ENCODE measurements at regions not wholly inside any gene's neighbourhood (a gene's known extent, or its start where the extent isn't known, plus 50 kb on each side); places are given as distances from the start of the nearest gene placed in this dataset.
A peak's percentile ranks its signal among the peaks of the same experiment; 100 is the strongest.

DNA sequence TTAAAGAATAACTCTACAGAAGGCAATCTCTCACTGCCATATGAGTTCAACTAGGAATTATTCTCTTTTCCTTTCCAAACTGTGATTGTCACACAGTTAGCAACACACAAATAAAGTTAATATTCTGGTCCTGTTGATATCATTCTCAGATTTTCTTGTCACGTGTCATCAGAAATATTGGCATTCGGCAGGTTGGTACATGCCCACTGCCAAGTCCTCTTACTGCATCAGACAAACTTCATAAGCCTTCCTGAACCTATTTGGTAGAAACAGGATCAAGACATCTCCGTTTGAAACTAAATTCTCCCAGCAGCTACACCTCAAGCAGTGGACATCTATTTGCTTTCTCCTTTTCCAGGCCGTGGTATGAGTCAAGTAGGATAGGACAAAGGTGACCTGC lies 177.9 kb upstream of the SOX2 start:
- no peaks in the 10 kb centered on the region for H3K36me3 ChIP-seq (ENCODE audit: insufficient read depth)
- H3K36me3 Mint-ChIP-seq (ENCODE audit: low read depth): no peaks in the 10 kb centered on the region

More for the DNA sequence above, 177.9 kb upstream of the SOX2 start:
- no peaks in the 10 kb centered on the region for H4K20me1 ChIP-seq (replicated peaks; ENCODE audit: insufficient read depth)
- no peak overlapping the region for H3K4me3 ChIP-seq
- no peaks in the 10 kb centered on the region for H3K27me3 Mint-ChIP-seq (ENCODE audit: insufficient read depth, low read depth, poor library complexity)
- H3K27ac ChIP-seq (ENCODE audit: low read depth): 0 out of 2 replicates have a peak overlapping the region, but pooled peaks have one; percentile 30
- H3K9me3 Mint-ChIP-seq: no peaks in the 10 kb centered on the region
- TF ChIP-seq ZNF331 (CRISPR knock-in tag; IDR thresholded peaks at IDR 0.05; ENCODE audit: low read depth): no peak
- TF ChIP-seq STAT1 (IDR thresholded peaks at IDR 0.05; ENCODE audit: unreplicated experiment): no peak
- no peak for TF ChIP-seq CREB1 (CRISPR knock-in tag; IDR thresholded peaks at IDR 0.05; ENCODE audit: low read depth)
- TF ChIP-seq, protein P1, sequence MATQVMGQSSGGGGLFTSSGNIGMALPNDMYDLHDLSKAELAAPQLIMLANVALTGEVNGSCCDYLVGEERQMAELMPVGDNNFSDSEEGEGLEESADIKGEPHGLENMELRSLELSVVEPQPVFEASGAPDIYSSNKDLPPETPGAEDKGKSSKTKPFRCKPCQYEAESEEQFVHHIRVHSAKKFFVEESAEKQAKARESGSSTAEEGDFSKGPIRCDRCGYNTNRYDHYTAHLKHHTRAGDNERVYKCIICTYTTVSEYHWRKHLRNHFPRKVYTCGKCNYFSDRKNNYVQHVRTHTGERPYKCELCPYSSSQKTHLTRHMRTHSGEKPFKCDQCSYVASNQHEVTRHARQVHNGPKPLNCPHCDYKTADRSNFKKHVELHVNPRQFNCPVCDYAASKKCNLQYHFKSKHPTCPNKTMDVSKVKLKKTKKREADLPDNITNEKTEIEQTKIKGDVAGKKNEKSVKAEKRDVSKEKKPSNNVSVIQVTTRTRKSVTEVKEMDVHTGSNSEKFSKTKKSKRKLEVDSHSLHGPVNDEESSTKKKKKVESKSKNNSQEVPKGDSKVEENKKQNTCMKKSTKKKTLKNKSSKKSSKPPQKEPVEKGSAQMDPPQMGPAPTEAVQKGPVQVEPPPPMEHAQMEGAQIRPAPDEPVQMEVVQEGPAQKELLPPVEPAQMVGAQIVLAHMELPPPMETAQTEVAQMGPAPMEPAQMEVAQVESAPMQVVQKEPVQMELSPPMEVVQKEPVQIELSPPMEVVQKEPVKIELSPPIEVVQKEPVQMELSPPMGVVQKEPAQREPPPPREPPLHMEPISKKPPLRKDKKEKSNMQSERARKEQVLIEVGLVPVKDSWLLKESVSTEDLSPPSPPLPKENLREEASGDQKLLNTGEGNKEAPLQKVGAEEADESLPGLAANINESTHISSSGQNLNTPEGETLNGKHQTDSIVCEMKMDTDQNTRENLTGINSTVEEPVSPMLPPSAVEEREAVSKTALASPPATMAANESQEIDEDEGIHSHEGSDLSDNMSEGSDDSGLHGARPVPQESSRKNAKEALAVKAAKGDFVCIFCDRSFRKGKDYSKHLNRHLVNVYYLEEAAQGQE (IDR thresholded peaks at IDR 0.05; ENCODE audit: unreplicated experiment): no peak
- TF ChIP-seq, protein P2, sequence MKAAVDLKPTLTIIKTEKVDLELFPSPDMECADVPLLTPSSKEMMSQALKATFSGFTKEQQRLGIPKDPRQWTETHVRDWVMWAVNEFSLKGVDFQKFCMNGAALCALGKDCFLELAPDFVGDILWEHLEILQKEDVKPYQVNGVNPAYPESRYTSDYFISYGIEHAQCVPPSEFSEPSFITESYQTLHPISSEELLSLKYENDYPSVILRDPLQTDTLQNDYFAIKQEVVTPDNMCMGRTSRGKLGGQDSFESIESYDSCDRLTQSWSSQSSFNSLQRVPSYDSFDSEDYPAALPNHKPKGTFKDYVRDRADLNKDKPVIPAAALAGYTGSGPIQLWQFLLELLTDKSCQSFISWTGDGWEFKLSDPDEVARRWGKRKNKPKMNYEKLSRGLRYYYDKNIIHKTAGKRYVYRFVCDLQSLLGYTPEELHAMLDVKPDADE (IDR thresholded peaks at IDR 0.05): no peak
- TF ChIP-seq NANOG (IDR thresholded peaks at IDR 0.05; ENCODE audit: borderline replicate concordance): no peak
- no peak for TF ChIP-seq JUNB (IDR thresholded peaks at IDR 0.05; ENCODE audit: unreplicated experiment)
- no peak for TF ChIP-seq POLR2AphosphoS5 (IDR thresholded peaks at IDR 0.05; ENCODE audit: low read depth)
- no peak for TF ChIP-seq EZH2phosphoT487 (IDR thresholded peaks at IDR 0.05; ENCODE audit: unreplicated experiment)
- TF ChIP-seq ZNF114 (CRISPR knock-in tag; IDR thresholded peaks at IDR 0.05): no peak
- TF ChIP-seq, protein P3, sequence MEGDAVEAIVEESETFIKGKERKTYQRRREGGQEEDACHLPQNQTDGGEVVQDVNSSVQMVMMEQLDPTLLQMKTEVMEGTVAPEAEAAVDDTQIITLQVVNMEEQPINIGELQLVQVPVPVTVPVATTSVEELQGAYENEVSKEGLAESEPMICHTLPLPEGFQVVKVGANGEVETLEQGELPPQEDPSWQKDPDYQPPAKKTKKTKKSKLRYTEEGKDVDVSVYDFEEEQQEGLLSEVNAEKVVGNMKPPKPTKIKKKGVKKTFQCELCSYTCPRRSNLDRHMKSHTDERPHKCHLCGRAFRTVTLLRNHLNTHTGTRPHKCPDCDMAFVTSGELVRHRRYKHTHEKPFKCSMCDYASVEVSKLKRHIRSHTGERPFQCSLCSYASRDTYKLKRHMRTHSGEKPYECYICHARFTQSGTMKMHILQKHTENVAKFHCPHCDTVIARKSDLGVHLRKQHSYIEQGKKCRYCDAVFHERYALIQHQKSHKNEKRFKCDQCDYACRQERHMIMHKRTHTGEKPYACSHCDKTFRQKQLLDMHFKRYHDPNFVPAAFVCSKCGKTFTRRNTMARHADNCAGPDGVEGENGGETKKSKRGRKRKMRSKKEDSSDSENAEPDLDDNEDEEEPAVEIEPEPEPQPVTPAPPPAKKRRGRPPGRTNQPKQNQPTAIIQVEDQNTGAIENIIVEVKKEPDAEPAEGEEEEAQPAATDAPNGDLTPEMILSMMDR (conservative IDR thresholded peaks at IDR 0.05; ENCODE audit: low read depth in 2 of 2): no peak
- H3K27me3 ChIP-seq (ENCODE audit: insufficient read depth): no peaks in the 10 kb centered on the region
- H3K4me2 ChIP-seq: no peak overlapping the region
- peak overlapping the region; percentile 63; the same call in 1 of the 2 replicates for H2AFZ ChIP-seq
- no peak for DNase-seq (ENCODE audit: low spot score)
- no peaks in the 10 kb centered on the region for H3F3A ChIP-seq (replicated peaks; ENCODE audit: low read depth)
- ATAC-seq: no peak
- H3K4me1 Mint-ChIP-seq: peaks cover 18% of the 10 kb centered on the region
- H3K4me1 ChIP-seq (ENCODE audit: insufficient read depth): peaks cover 12% of the 10 kb centered on the region
- H3K79me2 ChIP-seq (replicated peaks; ENCODE audit: insufficient read depth): no peaks in the 10 kb centered on the region
- H3K4me3 Mint-ChIP-seq: no peak overlapping the region
- no peak overlapping the region for H3K27ac Mint-ChIP-seq
- H3K9me2 ChIP-seq (ENCODE audit: insufficient read depth): no peaks in the 10 kb centered on the region

Data from GM23338 (cell line).